IMR-90 (cell line): ENCODE measurements at regions not wholly inside any gene's neighbourhood (a gene's known extent, or its start where the extent isn't known, plus 50 kb on each side); places are given as distances from the start of the nearest gene placed in this dataset.
A peak's percentile ranks its signal among the peaks of the same experiment; 100 is the strongest.

Source experiments
- ATAC-seq: fragments of 200-7000 bp; cut with Tn5 transposase; 2 replicates; pipeline ENCODE4 v1.9.1; 2020; ENCODE audit warnings: low read depth, mild to moderate bottlenecking, moderate library complexity
- BruUV-seq: library from RNA; stranded (reverse); fragments of 400-500 nt; replicated peaks from 2 replicates; lab custom pipeline; 2021; lab: Mats Ljungman, UMichigan
- CTCF ChIA-PET: fragments of 300-600 bp; formaldehyde crosslinking; extraction: SDS; loops from one replicate; lab custom pipeline; 2021; ENCODE audit warnings: antibody characterized with exemption; lab: Yijun Ruan, JAX
- POLR2A ChIA-PET: fragments of 300-600 bp; sonication (Branson Sonifier 250); formaldehyde crosslinking; loops from one replicate; lab custom pipeline; 2022; ENCODE audit warnings: antibody characterized with exemption; ENCODE audit not compliant: unreplicated experiment; lab: Charles Lee
- DNase-seq: peaks from one replicate; pipeline ENCODE4 v3.0.0; 2013
- H2AFZ ChIP-seq: replicated peaks from 2 replicates; pipeline ENCODE3; 2013; ENCODE audit warnings: low read length, mild to moderate bottlenecking; ENCODE audit not compliant: poor library complexity
- H2AK5ac ChIP-seq: 2 replicates; pipeline ENCODE4 v1.6.1; 2013; ENCODE audit warnings: low read depth, low read length, inconsistent platforms
- H2AK9ac ChIP-seq: replicated peaks from 2 replicates; pipeline ENCODE3; 2013; ENCODE audit warnings: mild to moderate bottlenecking, low read depth, low read length, moderate library complexity; ENCODE audit not compliant: poor library complexity
- H2BK120ac ChIP-seq: 2 replicates; pipeline ENCODE4 v1.6.1; 2013; ENCODE audit warnings: low read depth, low read length, inconsistent platforms
- H2BK15ac ChIP-seq: 3 replicates; pipeline ENCODE4 v1.6.1; 2013; ENCODE audit warnings: low read depth, low read length, inconsistent platforms
- H2BK20ac ChIP-seq: 2 replicates; pipeline ENCODE4 v1.6.1; 2013; ENCODE audit warnings: low read depth, mild to moderate bottlenecking, inconsistent platforms, low read length, moderate library complexity
- H2BK5ac ChIP-seq: 2 replicates; pipeline ENCODE4 v1.6.1; 2013; ENCODE audit warnings: mild to moderate bottlenecking, low read depth, low read length, inconsistent platforms; ENCODE audit not compliant: poor library complexity, severe bottlenecking
- H3K14ac ChIP-seq: replicated peaks from 2 replicates; pipeline ENCODE4 v1.6.1; 2013; ENCODE audit warnings: low read depth, low read length, inconsistent platforms
- H3K18ac ChIP-seq: 2 replicates; pipeline ENCODE4 v1.6.1; 2013; ENCODE audit warnings: low read depth, low read length, control low read depth
- H3K23ac ChIP-seq: 2 replicates; pipeline ENCODE4 v1.6.1; 2013; ENCODE audit warnings: low read depth, low read length, inconsistent platforms
- H3K27ac ChIP-seq: 2 replicates; pipeline ENCODE4 v1.5.1; 2013; ENCODE audit warnings: mild to moderate bottlenecking, control low read depth, low read length; ENCODE audit not compliant: insufficient read depth
- H3K27me3 ChIP-seq: 2 replicates; pipeline ENCODE4 v1.6.1; 2013; ENCODE audit warnings: low read length; ENCODE audit not compliant: control insufficient read depth, insufficient read depth
- H3K36me3 ChIP-seq: 2 replicates; pipeline ENCODE4 v1.6.1; 2013; ENCODE audit warnings: low read length, mixed read lengths; ENCODE audit not compliant: control insufficient read depth, insufficient read depth
- H3K4ac ChIP-seq: 2 replicates; pipeline ENCODE4 v1.6.1; 2013; ENCODE audit warnings: low read depth, low read length, inconsistent platforms
- H3K4me1 ChIP-seq: 2 replicates; pipeline ENCODE4 v1.6.1; 2013; ENCODE audit warnings: low read length, mixed read lengths; ENCODE audit not compliant: control insufficient read depth, insufficient read depth
- H3K4me2 ChIP-seq: 2 replicates; pipeline ENCODE4 v1.6.1; 2013; ENCODE audit warnings: low read depth, mild to moderate bottlenecking, control low read depth, low read length, moderate library complexity
- H3K4me3 ChIP-seq: 2 replicates; pipeline ENCODE4 v1.5.1; 2013; ENCODE audit warnings: low read depth, mild to moderate bottlenecking, control low read depth, low read length, moderate library complexity; ENCODE audit not compliant: insufficient read depth
- H3K56ac ChIP-seq: 2 replicates; pipeline ENCODE4 v1.6.1; 2013; ENCODE audit warnings: low read length, inconsistent platforms; ENCODE audit not compliant: insufficient read depth; ENCODE audit errors: extremely low read depth
- H3K79me1 ChIP-seq, 2 experiments: 2 replicates each; pipeline ENCODE4 v1.6.1; 2013; ENCODE audit warnings: low read length in 2 of 2, inconsistent platforms in 1 of 2, low read depth in 1 of 2
- H3K9ac ChIP-seq: 2 replicates; pipeline ENCODE4 v1.6.1; 2013; ENCODE audit warnings: low read depth, low read length, control low read depth
- H3K9me1 ChIP-seq: 2 replicates; pipeline ENCODE4 v1.6.1; 2013; ENCODE audit warnings: low read length, inconsistent platforms; ENCODE audit not compliant: insufficient read depth
- H3K9me3 ChIP-seq: 2 replicates; pipeline ENCODE4 v1.6.1; 2013; ENCODE audit warnings: low read length; ENCODE audit not compliant: control insufficient read depth, insufficient read depth
- H4K20me1 ChIP-seq: 2 replicates; pipeline ENCODE4 v1.6.1; 2013; ENCODE audit warnings: low read length, inconsistent platforms; ENCODE audit not compliant: insufficient read depth
- H4K5ac ChIP-seq: 2 replicates; pipeline ENCODE4 v1.6.1; 2013; ENCODE audit warnings: mild to moderate bottlenecking, low read depth, low read length, control low read depth
- H4K8ac ChIP-seq, 2 experiments: 2 replicates each; pipeline ENCODE4 v1.6.1; 2013; ENCODE audit warnings: low read depth in 2 of 2, low read length in 2 of 2, control low read depth in 1 of 2, inconsistent platforms in 1 of 2
- H4K91ac ChIP-seq: 2 replicates; pipeline ENCODE4 v1.6.1; 2013; ENCODE audit warnings: low read depth, low read length, inconsistent platforms; ENCODE audit not compliant: insufficient read depth
- BHLHE40 ChIP-seq: fragments of 150-350 bp; IDR thresholded peaks from 2 replicates; pipeline ENCODE4 v1.6.1; 2016; ENCODE audit warnings: mild to moderate bottlenecking, low read depth, low read length
- CEBPB ChIP-seq: IDR thresholded peaks from 2 replicates; pipeline ENCODE4 v1.6.1; 2012; ENCODE audit warnings: low read depth, low read length, improper control_type of control experiment
- CHD1 ChIP-seq: IDR thresholded peaks from 2 replicates; pipeline ENCODE4 v1.6.1; 2012; ENCODE audit warnings: low read depth, low read length, improper control_type of control experiment
- ELK1 ChIP-seq: fragments of 150-350 bp; IDR thresholded peaks from 2 replicates; pipeline ENCODE4 v1.6.1; 2016; ENCODE audit warnings: low read depth, mild to moderate bottlenecking, low read length, moderate library complexity, borderline replicate concordance
- FOS ChIP-seq: fragments of 150-350 bp; IDR thresholded peaks from 2 replicates; pipeline ENCODE4 v1.6.1; 2016; ENCODE audit warnings: low read depth, low read length
- MAFK ChIP-seq: IDR thresholded peaks from 2 replicates; pipeline ENCODE4 v1.6.1; 2012; ENCODE audit warnings: low read depth, low read length, improper control_type of control experiment
- MAZ ChIP-seq: IDR thresholded peaks from 2 replicates; pipeline ENCODE4 v1.6.1; 2012; ENCODE audit warnings: low read depth, mild to moderate bottlenecking, low read length, improper control_type of control experiment, moderate library complexity, borderline replicate concordance
- MXI1 ChIP-seq: IDR thresholded peaks from 2 replicates; pipeline ENCODE4 v1.6.1; 2012; ENCODE audit warnings: low read depth, mild to moderate bottlenecking, low read length, moderate library complexity, borderline replicate concordance
- NFE2L2 ChIP-seq: fragments of 150-350 bp; IDR thresholded peaks from 2 replicates; pipeline ENCODE4 v1.6.1; 2016; ENCODE audit warnings: low read depth, mild to moderate bottlenecking, low read length
- POLR2A ChIP-seq: IDR thresholded peaks from 2 replicates; pipeline ENCODE4 v1.6.1; 2012; ENCODE audit warnings: mild to moderate bottlenecking, low read depth, low read length
- RAD21 ChIP-seq: IDR thresholded peaks from 2 replicates; pipeline ENCODE4 v1.6.1; 2012; ENCODE audit warnings: low read length, improper control_type of control experiment
- RCOR1 ChIP-seq: IDR thresholded peaks from 2 replicates; pipeline ENCODE4 v1.6.1; 2012; ENCODE audit warnings: mild to moderate bottlenecking, low read length, improper control_type of control experiment; ENCODE audit not compliant: insufficient replicate concordance
- RFX5 ChIP-seq: IDR thresholded peaks from 2 replicates; pipeline ENCODE4 v1.8.0; 2012; ENCODE audit warnings: low read depth, mild to moderate bottlenecking, low read length, moderate library complexity
- SMC3 ChIP-seq: fragments of 150-350 bp; IDR thresholded peaks from 2 replicates; pipeline ENCODE4 v1.6.1; 2016; ENCODE audit warnings: low read depth, mild to moderate bottlenecking, antibody characterized with exemption, low read length, moderate library complexity
- WGBS, 2 experiments: methylation state at CpG; one replicate each; pipeline versions ENCODE4 v1.1.5 to v1.1.7; 2013; ENCODE audit warnings: missing lambda C conversion rate in 2 of 2; ENCODE audit not compliant: insufficient read length in 1 of 2; ENCODE audit errors: extremely low coverage in 2 of 2; 5-methylcytosine and 5-hydroxymethylcytosine counted together
- dilution Hi-C: fragments of 300-500 bp; cut with HindIII; formaldehyde crosslinking; loops from one replicate; pipeline ENCODE4 v1.14.3; 2018; ENCODE audit warnings: low sequenced_read_pairs; ENCODE audit not compliant: unreplicated experiment
- in situ Hi-C: fragments of 300-500 bp; cut with MboI; formaldehyde crosslinking; loops from 3 replicates; pipeline ENCODE4 v1.14.3; 2019; ENCODE audit warnings: low sequenced_read_pairs, inconsistent platforms, mixed read lengths
- intact Hi-C: fragments of 100-400 bp; cut with micrococcal nuclease; formaldehyde crosslinking; loops from 2 replicates; pipeline ENCODE4 v1.10.0; 2022
- TF ChIP-seq, protein P1 (sequence below): fragments of 150-350 bp; IDR thresholded peaks from 2 replicates; pipeline ENCODE4 v1.6.1; 2017; ENCODE audit warnings: mild to moderate bottlenecking, antibody characterized with exemption, low read length, low read depth
- TF ChIP-seq, protein P2 (sequence below): conservative IDR thresholded peaks from 2 replicates; pipeline ENCODE4 v1.5.1; 2012; ENCODE audit warnings: mild to moderate bottlenecking, low read depth, low read length, improper control_type of control experiment

GRCh38 chr5:20972419-20972925 lies 984.5 kb upstream of the CDH18 start:
- no peak overlapping the region for H4K8ac ChIP-seq
- no peaks in the 10 kb centered on the region for H4K20me1 ChIP-seq
- in situ Hi-C loops (no loop called here), dilution Hi-C loops (no loop called here), intact Hi-C loops (no loop called here)
- H3K9ac ChIP-seq = no peak overlapping the region
- no TSS peak for BruUV-seq
- H2AFZ ChIP-seq = no peak overlapping the region
- no peak for ATAC-seq
- DNase-seq = peak; percentile 1
- no peaks in the 10 kb centered on the region for H3K36me3 ChIP-seq
- no peak overlapping the region for H2BK20ac ChIP-seq
- H3K9me1 ChIP-seq = no peaks in the 10 kb centered on the region
- no peak overlapping the region for H3K4me2 ChIP-seq
- POLR2A ChIA-PET = no interaction called here
- no peak overlapping the region for H4K91ac ChIP-seq
- H3K14ac ChIP-seq = no peak overlapping the region
- no peak overlapping the region for H3K4me3 ChIP-seq
- H4K5ac ChIP-seq = no peak overlapping the region
- no peak overlapping the region for H2AK5ac ChIP-seq
- no peak for TF ChIP-seq RFX5
- TF ChIP-seq, protein P1, sequence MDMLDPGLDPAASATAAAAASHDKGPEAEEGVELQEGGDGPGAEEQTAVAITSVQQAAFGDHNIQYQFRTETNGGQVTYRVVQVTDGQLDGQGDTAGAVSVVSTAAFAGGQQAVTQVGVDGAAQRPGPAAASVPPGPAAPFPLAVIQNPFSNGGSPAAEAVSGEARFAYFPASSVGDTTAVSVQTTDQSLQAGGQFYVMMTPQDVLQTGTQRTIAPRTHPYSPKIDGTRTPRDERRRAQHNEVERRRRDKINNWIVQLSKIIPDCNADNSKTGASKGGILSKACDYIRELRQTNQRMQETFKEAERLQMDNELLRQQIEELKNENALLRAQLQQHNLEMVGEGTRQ = no peak
- TF ChIP-seq MAZ = no peak
- TF ChIP-seq RAD21 = no peak
- TF ChIP-seq NFE2L2 = no peak
- TF ChIP-seq CEBPB = no peak
- no peak for TF ChIP-seq SMC3
- TF ChIP-seq, protein P2, sequence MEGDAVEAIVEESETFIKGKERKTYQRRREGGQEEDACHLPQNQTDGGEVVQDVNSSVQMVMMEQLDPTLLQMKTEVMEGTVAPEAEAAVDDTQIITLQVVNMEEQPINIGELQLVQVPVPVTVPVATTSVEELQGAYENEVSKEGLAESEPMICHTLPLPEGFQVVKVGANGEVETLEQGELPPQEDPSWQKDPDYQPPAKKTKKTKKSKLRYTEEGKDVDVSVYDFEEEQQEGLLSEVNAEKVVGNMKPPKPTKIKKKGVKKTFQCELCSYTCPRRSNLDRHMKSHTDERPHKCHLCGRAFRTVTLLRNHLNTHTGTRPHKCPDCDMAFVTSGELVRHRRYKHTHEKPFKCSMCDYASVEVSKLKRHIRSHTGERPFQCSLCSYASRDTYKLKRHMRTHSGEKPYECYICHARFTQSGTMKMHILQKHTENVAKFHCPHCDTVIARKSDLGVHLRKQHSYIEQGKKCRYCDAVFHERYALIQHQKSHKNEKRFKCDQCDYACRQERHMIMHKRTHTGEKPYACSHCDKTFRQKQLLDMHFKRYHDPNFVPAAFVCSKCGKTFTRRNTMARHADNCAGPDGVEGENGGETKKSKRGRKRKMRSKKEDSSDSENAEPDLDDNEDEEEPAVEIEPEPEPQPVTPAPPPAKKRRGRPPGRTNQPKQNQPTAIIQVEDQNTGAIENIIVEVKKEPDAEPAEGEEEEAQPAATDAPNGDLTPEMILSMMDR = no peak
- no peak for TF ChIP-seq MXI1
- TF ChIP-seq CHD1 = no peak
- no peak for TF ChIP-seq ELK1
- TF ChIP-seq FOS = no peak
- no peak for TF ChIP-seq MAFK
- TF ChIP-seq POLR2A = no peak
- no peak for TF ChIP-seq RCOR1
- no peak for TF ChIP-seq BHLHE40
- no peak overlapping the region for H2BK5ac ChIP-seq
- no peaks in the 10 kb centered on the region for H3K79me1 ChIP-seq
- H2AK9ac ChIP-seq = no peak overlapping the region
- H3K27me3 ChIP-seq = no peaks in the 10 kb centered on the region
- CTCF ChIA-PET = no interaction called here
- no peak overlapping the region for H3K18ac ChIP-seq
- no peak overlapping the region for H3K23ac ChIP-seq
- 10% methylated on average over 2 of the region's 7 CpGs; no CpG with 5 or more reads in 1 of the 2 experiments for WGBS, 2 experiments
- no peak overlapping the region for H3K27ac ChIP-seq
- no peak overlapping the region for H2BK120ac ChIP-seq
- H3K4me1 ChIP-seq = no peaks in the 10 kb centered on the region
- H2BK15ac ChIP-seq = no peak overlapping the region
- peaks cover 3% of the 10 kb centered on the region for H3K9me3 ChIP-seq
- no peak overlapping the region for H3K4ac ChIP-seq
- no peak overlapping the region for H3K56ac ChIP-seq
